Thyroid gland (tissue), 4 donors: ENCODE measurements at regions not wholly inside any gene's neighbourhood (a gene's known extent, or its start where the extent isn't known, plus 50 kb on each side); places are given as distances from the start of the nearest gene placed in this dataset.
"Not testable (repeated sequence)": the region's sequence is repeated elsewhere in the genome, so short reads cannot be mapped to it uniquely, and the experiment has no call there.

Experiments used
- CTCF ChIP-seq, 6 experiments: fragments of 200-600 bp in 3 of 6; fragments of 450-650 bp in 3 of 6; sonication (generic) in 3 of 6; IDR thresholded peaks; one replicate each; pipeline ENCODE4 v1.5.1; 2016 to 2019; ENCODE audit warnings: antibody characterized with exemption in 6 of 6, mild to moderate bottlenecking in 2 of 6, inconsistent platforms in 1 of 6, moderate library complexity in 1 of 6
- POLR2A ChIP-seq, 2 donors: fragments of 450-650 bp; IDR thresholded peaks; one replicate each; pipeline ENCODE4 v1.6.1; 2017; ENCODE audit warnings: antibody characterized with exemption in 2 of 2, mild to moderate bottlenecking in 2 of 2, moderate library complexity in 1 of 2

DNA sequence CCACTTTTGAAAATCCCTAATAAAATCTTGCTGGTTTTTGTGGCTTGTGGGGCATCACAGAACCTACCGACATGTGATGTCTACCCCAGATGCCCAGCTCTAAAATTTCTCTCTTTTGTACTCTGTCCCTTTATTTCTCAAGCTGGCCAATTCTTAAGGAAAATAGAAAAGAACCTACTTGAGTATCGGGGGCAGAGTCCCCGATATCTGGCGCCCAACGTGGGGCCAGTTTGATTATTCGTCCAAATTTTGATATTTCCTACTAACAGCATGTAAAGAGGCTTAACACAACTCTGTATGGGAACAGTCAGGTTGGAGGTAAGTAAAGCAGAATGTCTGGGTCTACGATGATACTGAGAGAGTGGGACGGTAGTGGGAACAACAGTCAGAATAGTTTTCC is 810.6 kb downstream of the SLC6A15 start:
- TF ChIP-seq CTCF, POLR2A (IDR thresholded peaks at IDR 0.05): not testable (repeated sequence)
